NCI-H748 treated with DMSO at 0.1 percent for 48 hours (cell line): ENCODE measurements at regions not wholly inside any gene's neighbourhood (a gene's known extent, or its start where the extent isn't known, plus 50 kb on each side); places are given as distances from the start of the nearest gene placed in this dataset.

Experiments used
- DNase-seq: peaks from one replicate; lab custom pipeline; 2025; lab: John Stamatoyannopoulos, UW

GRCh38 chr11:70703141-70704064 lies 305.1 kb downstream of the CTTN start:
- DNase-seq = no peak

- DNase-seq = no peak
These were observed 306.8 kb downstream of the CTTN start for GRCh38 chr11:70705097-70705496.

- DNase-seq = no peak
These were observed 307.6 kb downstream of the CTTN start for GRCh38 chr11:70705930-70706329.

GRCh38 chr11:70707821-70708220 lies 309.5 kb downstream of the CTTN start:
- no peak for DNase-seq

- no peak for DNase-seq
These were observed 311.3 kb downstream of the CTTN start for GRCh38 chr11:70709596-70709995.

GRCh38 chr11:70710192-70710591 lies 311.9 kb downstream of the CTTN start:
- no peak for DNase-seq

- DNase-seq = no peak
These were observed 312.3 kb downstream of the CTTN start for GRCh38 chr11:70710601-70711000.

- no peak for DNase-seq
These were observed 313.0 kb downstream of the CTTN start for GRCh38 chr11:70711095-70711910.

GRCh38 chr11:70711911-70712185 lies 313.5 kb downstream of the CTTN start:
- no peak for DNase-seq

- no peak for DNase-seq
These were observed 314.1 kb downstream of the CTTN start for GRCh38 chr11:70712471-70712870.

- DNase-seq = no peak
These were observed 314.9 kb downstream of the CTTN start for GRCh38 chr11:70713086-70713835.

- DNase-seq = no peak
These were observed 315.8 kb downstream of the CTTN start for GRCh38 chr11:70713988-70714665.

- no peak for DNase-seq
These were observed 317.0 kb downstream of the CTTN start for GRCh38 chr11:70715166-70715951.

- no peak for DNase-seq
These were observed 317.9 kb downstream of the CTTN start for GRCh38 chr11:70716216-70716615.

- DNase-seq = no peak
These were observed 318.9 kb downstream of the CTTN start for GRCh38 chr11:70716986-70717775.

- DNase-seq = no peak
These were observed 319.7 kb downstream of the CTTN start for GRCh38 chr11:70717936-70718595.

GRCh38 chr11:70719516-70719915 lies 321.2 kb downstream of the CTTN start:
- DNase-seq = no peak

- DNase-seq = no peak
These were observed 322.0 kb downstream of the CTTN start for GRCh38 chr11:70720281-70720680.

- no peak for DNase-seq
These were observed 322.7 kb downstream of the CTTN start for GRCh38 chr11:70721006-70721405.

- DNase-seq = no peak
These were observed 326.9 kb downstream of the CTTN start for GRCh38 chr11:70725278-70725677.
